NT2/D1 (cell line): ENCODE measurements at regions not wholly inside any gene's neighbourhood (a gene's known extent, or its start where the extent isn't known, plus 50 kb on each side); places are given as distances from the start of the nearest gene placed in this dataset.

Experiments
- SUZ12 ChIP-seq: IDR thresholded peaks from 2 replicates; pipeline ENCODE4 v1.6.1; 2011; ENCODE audit not compliant: insufficient read length, insufficient read depth; ENCODE audit errors: extremely low read depth
- YY1 ChIP-seq: IDR thresholded peaks from 2 replicates; pipeline ENCODE4 v1.6.1; 2011; ENCODE audit not compliant: insufficient read length, insufficient read depth

DNA sequence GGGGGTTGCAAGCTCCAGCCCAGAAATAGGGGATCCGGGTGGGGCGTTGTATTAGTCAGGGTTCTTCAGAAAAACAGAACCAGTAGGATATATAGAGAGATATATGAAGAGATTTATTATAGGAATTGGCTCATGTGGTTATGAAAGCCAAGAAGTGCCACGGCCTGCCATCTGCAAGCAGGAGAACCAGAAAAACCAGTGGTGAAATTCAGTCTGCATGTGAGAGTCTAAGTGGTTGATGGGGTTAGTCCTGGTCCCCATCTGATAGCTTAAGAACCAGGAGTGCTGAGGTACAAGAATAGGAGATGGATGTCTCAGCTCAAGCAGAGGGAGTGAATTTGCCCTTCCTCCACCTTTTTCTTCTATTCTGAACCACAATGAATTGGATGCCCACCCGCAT lies 123.4 kb upstream of the APC start:
- TF ChIP-seq SUZ12 (no peak), YY1 (no peak)
